OCI-LY7 (cell line): ENCODE measurements at regions not wholly inside any gene's neighbourhood (a gene's known extent, or its start where the extent isn't known, plus 50 kb on each side); places are given as distances from the start of the nearest gene placed in this dataset.

Experiments
- EZH2phosphoT487 ChIP-seq: fragments of 200-600 bp; sonication (generic); IDR thresholded peaks from 2 replicates; pipeline ENCODE4 v1.6.1; 2018; ENCODE audit warnings: low read depth, borderline replicate concordance, mild to moderate bottlenecking, mixed run types, antibody characterized with exemption, low read length, moderate library complexity, mixed read lengths
- TF ChIP-seq, protein P1 (sequence below): fragments of 200-600 bp; sonication (generic); conservative IDR thresholded peaks from 2 replicates; pipeline ENCODE4 v1.5.1; 2014; ENCODE audit warnings: mild to moderate bottlenecking, antibody characterized with exemption, low read length, moderate library complexity, mixed read lengths

DNA sequence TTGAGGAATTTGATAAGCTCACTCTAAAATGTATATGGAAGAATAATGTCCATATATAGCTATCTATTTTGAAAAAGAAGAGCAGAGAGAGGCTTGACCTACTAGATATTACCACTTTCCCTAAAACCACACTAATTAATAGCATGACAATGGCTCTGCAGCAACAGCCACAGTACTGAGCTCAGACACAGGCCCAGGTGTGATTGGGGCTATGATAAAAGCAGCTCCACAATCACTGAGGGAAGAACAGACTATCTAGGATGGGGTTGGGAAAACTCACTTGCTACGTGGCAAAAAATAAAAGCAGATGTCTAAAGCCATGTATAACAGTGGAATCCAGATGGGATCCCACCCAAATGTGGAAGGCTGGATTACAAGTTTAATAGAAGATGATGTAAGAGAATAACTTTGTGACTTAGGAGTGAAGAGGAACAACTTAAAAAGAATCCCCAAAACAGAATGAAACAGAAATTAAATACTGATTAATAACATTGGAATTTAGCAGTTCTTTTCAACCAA, 80.8 kb upstream of the RAB4A start:
- TF ChIP-seq, protein P1, sequence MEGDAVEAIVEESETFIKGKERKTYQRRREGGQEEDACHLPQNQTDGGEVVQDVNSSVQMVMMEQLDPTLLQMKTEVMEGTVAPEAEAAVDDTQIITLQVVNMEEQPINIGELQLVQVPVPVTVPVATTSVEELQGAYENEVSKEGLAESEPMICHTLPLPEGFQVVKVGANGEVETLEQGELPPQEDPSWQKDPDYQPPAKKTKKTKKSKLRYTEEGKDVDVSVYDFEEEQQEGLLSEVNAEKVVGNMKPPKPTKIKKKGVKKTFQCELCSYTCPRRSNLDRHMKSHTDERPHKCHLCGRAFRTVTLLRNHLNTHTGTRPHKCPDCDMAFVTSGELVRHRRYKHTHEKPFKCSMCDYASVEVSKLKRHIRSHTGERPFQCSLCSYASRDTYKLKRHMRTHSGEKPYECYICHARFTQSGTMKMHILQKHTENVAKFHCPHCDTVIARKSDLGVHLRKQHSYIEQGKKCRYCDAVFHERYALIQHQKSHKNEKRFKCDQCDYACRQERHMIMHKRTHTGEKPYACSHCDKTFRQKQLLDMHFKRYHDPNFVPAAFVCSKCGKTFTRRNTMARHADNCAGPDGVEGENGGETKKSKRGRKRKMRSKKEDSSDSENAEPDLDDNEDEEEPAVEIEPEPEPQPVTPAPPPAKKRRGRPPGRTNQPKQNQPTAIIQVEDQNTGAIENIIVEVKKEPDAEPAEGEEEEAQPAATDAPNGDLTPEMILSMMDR, result no peak
- TF ChIP-seq EZH2phosphoT487, result no peak
